Activated T-cell treated with anti-CD3 and anti-CD28 coated beads, Interleukin-2, amount 50 U/mL, for 4 hours (primary cell): ENCODE measurements at regions not wholly inside any gene's neighbourhood (a gene's known extent, or its start where the extent isn't known, plus 50 kb on each side); places are given as distances from the start of the nearest gene placed in this dataset.

Source experiments
- ATAC-seq, 2 donors: fragments of 200-7000 bp; cut with Tn5 transposase; one replicate each; pipeline ENCODE4 v1.10.0; 2021
- DNase-seq: peaks from one replicate; pipeline ENCODE4 v3.0.0-alpha.2; 2020
- H3K27me3 Mint-ChIP-seq: one replicate; pipeline ENCODE4 v1.8.0; 2021; ENCODE audit warnings: low read depth, mixed read lengths
- H3K36me3 Mint-ChIP-seq: one replicate; pipeline ENCODE4 v1.8.0; 2022; ENCODE audit warnings: mixed read lengths; ENCODE audit not compliant: insufficient read depth
- H3K4me1 Mint-ChIP-seq: one replicate; pipeline ENCODE4 v1.8.0; 2021; ENCODE audit warnings: low read depth, mixed read lengths
- H3K4me3 Mint-ChIP-seq: one replicate; pipeline ENCODE4 v1.8.0; 2021; ENCODE audit warnings: mild to moderate bottlenecking, moderate library complexity, mixed read lengths
- H3K9me3 Mint-ChIP-seq: one replicate; pipeline ENCODE4 v1.8.0; 2021; ENCODE audit warnings: mixed read lengths

DNA sequence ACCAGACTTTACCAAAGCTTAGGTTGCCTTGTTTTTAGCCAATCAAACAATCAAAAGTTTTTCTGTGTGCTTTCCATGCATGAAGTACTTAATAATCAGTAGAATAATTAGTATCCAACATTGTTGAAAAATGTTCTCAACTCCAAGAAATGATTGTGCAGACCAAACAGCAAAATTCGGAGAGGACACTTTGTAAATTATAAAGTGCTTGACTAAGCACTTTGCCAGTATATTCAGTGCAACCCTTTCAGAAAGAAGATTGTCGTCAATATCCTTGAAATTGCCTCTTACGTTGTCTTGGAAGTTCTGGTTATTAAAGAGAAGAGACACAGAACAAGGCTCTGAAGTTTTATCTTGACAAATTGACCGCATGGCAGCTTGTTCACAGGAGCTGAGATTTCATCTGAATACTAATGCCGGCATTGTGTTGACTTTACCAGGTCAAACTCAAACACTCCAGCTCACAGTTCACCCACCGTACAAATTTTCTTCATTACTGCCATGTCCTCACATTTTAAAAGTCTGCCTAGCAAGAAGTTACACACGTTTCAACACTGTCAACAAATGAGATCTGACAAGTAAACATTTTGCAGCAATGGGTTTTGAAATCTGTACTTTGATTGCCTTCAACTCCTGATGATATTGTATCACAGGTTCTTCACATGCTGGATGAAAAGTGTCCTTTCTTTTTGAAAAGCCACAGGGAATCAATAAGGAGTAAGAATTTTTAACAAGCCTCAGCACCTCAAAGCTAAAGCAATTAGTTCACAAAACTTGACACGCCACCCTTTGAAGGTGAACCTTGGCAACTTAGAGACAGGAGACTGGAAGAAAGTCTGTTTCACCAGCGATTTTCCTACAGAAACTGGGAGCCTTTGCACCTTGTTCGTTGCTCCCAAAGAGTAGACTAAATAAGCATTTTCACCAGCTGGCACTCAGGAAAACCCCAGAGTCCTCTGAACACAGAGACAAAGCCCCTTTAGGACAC is 150.9 kb downstream of the RFC3 start:
- DNase-seq = no peak
- no peak overlapping the region for H3K4me3 Mint-ChIP-seq
- no peak for ATAC-seq
- H3K36me3 Mint-ChIP-seq = no peaks in the 10 kb centered on the region
- H3K9me3 Mint-ChIP-seq = no peaks in the 10 kb centered on the region
- H3K4me1 Mint-ChIP-seq = no peaks in the 10 kb centered on the region
- no peaks in the 10 kb centered on the region for H3K27me3 Mint-ChIP-seq

DNA sequence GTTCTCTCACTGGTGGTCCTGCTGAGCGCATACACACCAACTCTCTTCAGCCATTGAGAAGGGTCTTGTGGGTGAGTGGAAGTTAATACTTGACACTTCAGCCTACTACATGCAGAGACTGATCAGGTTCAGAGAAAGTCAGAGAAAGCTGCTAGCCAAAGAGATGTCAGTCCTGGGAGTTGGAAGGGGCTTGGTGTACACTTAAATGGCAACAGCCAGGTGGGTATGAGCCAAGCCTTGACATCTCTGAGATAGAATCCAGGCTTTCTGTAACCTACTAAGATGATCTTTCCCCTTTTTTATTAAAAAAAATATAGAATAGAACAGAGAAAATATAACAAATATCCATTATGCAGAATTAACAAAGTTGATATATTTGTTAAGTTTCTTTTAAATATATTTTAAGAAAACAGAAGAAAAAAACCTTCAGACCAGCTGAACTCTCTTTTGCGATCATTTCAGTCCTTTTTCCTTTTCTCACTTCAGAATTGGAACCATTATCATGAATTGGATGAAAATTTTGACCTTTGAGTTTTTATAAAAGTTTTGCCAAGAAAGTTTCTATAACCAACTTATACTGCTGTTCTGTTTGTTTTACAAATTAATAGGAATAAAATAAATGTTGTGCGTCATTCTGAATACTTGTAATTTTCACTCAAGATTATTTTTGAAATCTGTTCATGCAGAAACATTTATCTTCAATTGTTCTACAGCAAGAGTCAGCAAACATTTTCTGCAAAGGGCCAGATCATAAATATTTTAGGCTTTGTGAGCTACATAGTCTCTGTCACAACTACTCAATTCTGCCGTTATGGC is 153.0 kb downstream of the RFC3 start:
- ATAC-seq = no peak
- Mint-ChIP-seq H3K4me1 (no peaks in the 10 kb centered on the region), H3K36me3 (no peaks in the 10 kb centered on the region), H3K27me3 (no peaks in the 10 kb centered on the region), H3K9me3 (no peaks in the 10 kb centered on the region), H3K4me3 (no peak overlapping the region)
- no peak for DNase-seq

DNA sequence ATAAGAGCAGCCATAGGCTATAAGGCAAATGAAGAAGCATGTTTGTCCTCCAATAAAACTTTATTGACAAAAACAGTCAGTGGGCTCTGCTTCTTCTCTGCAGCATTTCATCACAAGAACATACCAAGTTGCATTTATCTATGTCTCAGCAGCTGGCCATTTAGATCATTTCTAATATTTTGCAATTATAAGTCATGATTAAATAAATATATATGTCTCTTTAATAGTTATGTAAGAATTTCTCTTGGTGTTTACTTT is 153.5 kb downstream of the RFC3 start:
- ATAC-seq (no peak), DNase-seq (no peak)
- no peaks in the 10 kb centered on the region for H3K27me3 Mint-ChIP-seq
- H3K4me3 Mint-ChIP-seq = no peak overlapping the region
- no peaks in the 10 kb centered on the region for H3K9me3 Mint-ChIP-seq
- H3K4me1 Mint-ChIP-seq = no peaks in the 10 kb centered on the region
- H3K36me3 Mint-ChIP-seq = no peaks in the 10 kb centered on the region

DNA sequence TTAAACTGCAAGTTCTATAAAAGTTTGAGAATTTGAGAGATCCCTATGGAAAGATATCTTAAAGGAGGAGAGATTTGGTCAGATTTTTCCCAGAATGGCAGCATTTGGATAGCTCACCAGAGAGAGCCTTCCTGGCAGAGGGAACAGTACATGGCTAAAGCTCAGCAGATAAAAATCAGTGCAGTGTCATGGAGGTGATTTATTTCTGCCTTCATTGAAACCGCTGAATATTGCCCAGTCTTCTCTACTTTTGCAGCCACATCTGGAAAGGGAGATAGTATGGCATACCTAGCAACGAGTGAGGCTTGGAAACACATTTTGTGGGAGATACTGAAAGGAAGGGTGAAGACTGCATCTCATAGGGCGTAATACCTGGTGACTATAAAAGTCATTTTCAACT is 155.2 kb downstream of the RFC3 start:
- H3K36me3 Mint-ChIP-seq = no peaks in the 10 kb centered on the region

DNA sequence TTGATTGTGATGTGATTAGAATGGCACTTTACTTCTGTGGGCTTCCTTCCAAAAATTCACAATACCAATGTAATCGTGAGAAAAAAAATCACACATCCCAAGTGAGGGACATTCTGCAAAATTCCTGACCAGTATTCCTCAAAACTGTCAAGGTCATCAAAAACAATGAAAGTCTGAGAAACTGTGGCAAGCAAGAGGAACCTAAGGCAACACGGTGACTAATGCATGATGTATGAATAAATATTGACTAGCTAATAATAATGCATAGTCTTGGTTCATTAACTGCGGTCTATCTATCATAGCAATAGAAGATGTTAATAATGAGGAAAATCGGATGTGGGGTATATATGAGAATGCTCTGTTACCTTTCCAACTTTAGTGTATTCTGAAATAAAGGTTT is 159.0 kb downstream of the RFC3 start:
- Mint-ChIP-seq H3K9me3 (no peaks in the 10 kb centered on the region), H3K4me1 (no peaks in the 10 kb centered on the region), H3K36me3 (no peaks in the 10 kb centered on the region), H3K27me3 (peaks cover 5% of the 10 kb centered on the region), H3K4me3 (no peak overlapping the region)
- ATAC-seq (no peak), DNase-seq (no peak)

More for the DNA sequence above, 155.2 kb downstream of the RFC3 start:
- H3K4me3 Mint-ChIP-seq = no peak overlapping the region
- ATAC-seq (no peak), DNase-seq (no peak)
- no peaks in the 10 kb centered on the region for H3K9me3 Mint-ChIP-seq
- no peaks in the 10 kb centered on the region for H3K4me1 Mint-ChIP-seq
- H3K27me3 Mint-ChIP-seq = no peaks in the 10 kb centered on the region

DNA sequence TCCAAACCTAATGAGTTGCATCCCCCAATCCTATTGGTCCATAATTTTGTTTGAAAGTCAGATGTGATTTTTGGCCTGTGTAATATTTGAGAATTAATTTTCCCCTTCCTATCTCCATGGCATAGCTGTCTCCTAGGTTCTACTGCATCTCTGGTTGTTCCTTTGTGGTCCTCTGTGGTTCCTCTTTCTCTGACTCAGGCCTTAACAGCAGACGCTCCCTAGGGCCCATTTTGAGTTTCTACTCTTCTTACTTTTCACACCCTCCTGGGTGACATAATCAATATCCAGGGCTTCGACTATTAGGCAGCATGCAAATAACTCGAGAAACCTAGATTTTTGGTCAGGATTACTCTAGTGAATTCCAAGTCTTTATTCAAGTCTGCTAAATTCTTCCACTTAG is 160.7 kb downstream of the RFC3 start:
- Mint-ChIP-seq H3K36me3 (no peaks in the 10 kb centered on the region), H3K4me1 (no peaks in the 10 kb centered on the region), H3K4me3 (no peak overlapping the region), H3K9me3 (no peaks in the 10 kb centered on the region), H3K27me3 (peaks cover 5% of the 10 kb centered on the region)
- DNase-seq (no peak), ATAC-seq (no peak)

DNA sequence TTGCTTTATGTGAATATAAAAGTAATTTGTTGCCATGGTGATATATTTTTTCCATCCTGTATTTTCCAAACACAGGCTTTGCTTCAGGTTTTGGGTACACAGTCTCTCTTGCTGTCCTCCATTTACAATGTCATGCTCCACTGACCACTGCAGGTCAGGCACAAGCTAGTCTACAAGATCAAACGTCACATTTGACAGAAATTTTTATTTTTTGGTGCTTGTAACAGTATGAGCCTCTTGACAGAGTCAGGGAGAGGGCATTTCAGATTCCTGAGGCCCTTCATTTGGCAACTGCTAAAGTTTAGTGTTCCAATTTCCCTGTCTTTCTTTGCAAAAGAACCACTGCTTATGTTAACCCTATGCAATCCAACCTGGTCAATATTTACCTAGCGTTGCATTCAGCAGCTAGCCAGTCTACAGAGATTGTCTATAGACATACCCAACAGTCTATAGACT is 175.0 kb downstream of the RFC3 start:
- peaks cover 4% of the 10 kb centered on the region for H3K9me3 Mint-ChIP-seq
- no peak overlapping the region for H3K4me3 Mint-ChIP-seq

DNA sequence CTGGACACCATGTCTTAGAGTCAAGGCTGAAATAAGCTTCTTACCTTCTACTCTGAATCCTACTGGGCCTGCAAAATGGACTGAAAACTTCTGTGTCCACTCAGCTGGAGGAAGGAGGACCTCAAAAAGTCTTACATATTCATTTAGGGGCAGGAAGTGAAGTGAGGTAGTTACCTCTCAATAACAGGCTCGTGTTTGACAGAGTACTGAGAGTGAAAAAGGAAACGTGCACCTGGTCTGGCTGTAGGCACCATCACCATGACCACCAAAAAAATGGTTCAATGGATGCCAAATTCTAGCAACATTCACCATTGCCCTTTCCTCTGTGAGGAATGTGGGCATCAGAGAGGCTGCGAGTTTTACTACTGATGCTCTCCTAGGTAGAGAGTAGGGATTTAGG is 176.2 kb downstream of the RFC3 start:
- no peaks in the 10 kb centered on the region for H3K36me3 Mint-ChIP-seq
- no peak overlapping the region for H3K4me3 Mint-ChIP-seq
- DNase-seq = no peak
- H3K4me1 Mint-ChIP-seq = no peaks in the 10 kb centered on the region
- peaks cover 2% of the 10 kb centered on the region for H3K27me3 Mint-ChIP-seq
- no peak for ATAC-seq
- peaks cover 4% of the 10 kb centered on the region for H3K9me3 Mint-ChIP-seq

More for the DNA sequence above, 175.0 kb downstream of the RFC3 start:
- no peak for DNase-seq
- peaks cover 2% of the 10 kb centered on the region for H3K27me3 Mint-ChIP-seq
- H3K4me1 Mint-ChIP-seq = no peaks in the 10 kb centered on the region
- H3K36me3 Mint-ChIP-seq = no peaks in the 10 kb centered on the region
- no peak for ATAC-seq

DNA sequence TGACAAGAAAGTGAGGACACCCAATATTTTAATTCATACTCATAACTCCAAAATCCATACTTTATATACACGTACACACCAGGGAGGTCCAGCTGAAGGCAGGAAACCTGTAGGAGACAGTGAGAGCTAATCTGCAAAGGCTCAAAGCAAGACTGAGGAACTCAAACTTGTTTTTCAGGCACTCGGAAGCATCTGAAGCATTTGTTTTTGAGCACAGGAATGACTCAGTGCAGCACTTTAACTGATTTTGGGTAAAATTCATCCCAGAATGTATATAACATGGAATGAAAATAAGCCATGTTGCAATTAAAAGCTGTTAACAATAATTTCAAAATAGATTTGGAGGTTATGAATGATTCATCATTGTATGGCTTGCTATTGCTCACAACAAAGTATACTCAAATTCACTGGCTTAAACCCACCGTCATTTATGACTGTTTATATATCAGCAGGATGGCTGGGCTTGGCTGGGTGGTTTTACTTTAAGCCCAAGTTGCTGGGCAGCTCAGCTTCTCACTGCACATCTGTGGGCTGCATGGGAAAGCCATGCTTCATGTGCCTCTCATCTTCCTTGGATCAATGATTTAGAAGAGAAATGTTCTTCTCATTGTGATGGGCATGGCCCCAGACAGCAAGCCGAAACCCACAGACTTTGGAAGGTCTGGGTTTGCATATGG is 177.0 kb downstream of the RFC3 start:
- ATAC-seq = no peak
- Mint-ChIP-seq H3K27me3 (peaks cover 2% of the 10 kb centered on the region), H3K4me3 (no peak overlapping the region), H3K36me3 (no peaks in the 10 kb centered on the region), H3K9me3 (peaks cover 4% of the 10 kb centered on the region), H3K4me1 (no peaks in the 10 kb centered on the region)
- no peak for DNase-seq

DNA sequence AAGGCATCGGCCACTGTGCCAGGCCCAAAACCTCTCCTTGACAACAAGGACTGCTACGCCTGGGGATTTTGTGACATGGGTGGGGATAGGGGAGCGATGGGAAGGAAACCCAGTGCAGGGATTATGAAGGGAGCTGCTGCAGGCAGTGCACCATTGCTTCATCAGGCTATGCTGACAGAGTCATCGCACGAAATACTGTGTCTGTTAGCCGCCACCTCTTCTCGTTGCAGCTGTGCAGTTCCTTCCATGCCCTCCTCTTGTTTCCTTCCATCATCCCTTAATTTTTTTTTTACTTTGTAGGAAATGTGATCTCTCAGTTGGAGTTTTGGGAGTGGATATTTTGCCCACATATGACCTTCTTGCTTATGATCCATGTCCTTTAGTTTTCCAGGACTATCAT is 178.7 kb downstream of the RFC3 start:
- Mint-ChIP-seq H3K4me3 (no peak overlapping the region), H3K36me3 (no peaks in the 10 kb centered on the region), H3K27me3 (peaks cover 2% of the 10 kb centered on the region), H3K4me1 (no peaks in the 10 kb centered on the region), H3K9me3 (peaks cover 4% of the 10 kb centered on the region)
- no peak for ATAC-seq
- DNase-seq = no peak

DNA sequence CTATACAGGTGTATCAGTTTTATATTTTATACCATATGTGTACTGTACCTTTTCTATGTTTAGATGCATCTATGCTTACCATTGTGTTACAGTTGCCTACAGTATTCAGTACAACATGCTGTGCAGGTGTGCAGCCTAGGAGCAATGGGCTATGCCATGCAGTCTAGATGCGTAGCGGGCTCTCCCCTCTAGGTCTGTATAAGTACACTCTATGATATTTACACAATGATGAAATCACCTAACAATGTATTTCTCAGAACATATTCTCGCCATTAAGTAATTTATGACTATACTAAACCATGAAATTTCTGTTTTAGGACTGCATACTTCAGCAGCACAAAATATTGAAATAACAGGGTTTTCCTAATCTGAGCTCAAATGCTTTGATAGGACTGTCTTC is 179.6 kb downstream of the RFC3 start:
- no peaks in the 10 kb centered on the region for H3K36me3 Mint-ChIP-seq
- H3K9me3 Mint-ChIP-seq = peaks cover 4% of the 10 kb centered on the region
- peaks cover 2% of the 10 kb centered on the region for H3K27me3 Mint-ChIP-seq
- H3K4me3 Mint-ChIP-seq = no peak overlapping the region
- no peak for DNase-seq
- ATAC-seq = no peak
- no peaks in the 10 kb centered on the region for H3K4me1 Mint-ChIP-seq

DNA sequence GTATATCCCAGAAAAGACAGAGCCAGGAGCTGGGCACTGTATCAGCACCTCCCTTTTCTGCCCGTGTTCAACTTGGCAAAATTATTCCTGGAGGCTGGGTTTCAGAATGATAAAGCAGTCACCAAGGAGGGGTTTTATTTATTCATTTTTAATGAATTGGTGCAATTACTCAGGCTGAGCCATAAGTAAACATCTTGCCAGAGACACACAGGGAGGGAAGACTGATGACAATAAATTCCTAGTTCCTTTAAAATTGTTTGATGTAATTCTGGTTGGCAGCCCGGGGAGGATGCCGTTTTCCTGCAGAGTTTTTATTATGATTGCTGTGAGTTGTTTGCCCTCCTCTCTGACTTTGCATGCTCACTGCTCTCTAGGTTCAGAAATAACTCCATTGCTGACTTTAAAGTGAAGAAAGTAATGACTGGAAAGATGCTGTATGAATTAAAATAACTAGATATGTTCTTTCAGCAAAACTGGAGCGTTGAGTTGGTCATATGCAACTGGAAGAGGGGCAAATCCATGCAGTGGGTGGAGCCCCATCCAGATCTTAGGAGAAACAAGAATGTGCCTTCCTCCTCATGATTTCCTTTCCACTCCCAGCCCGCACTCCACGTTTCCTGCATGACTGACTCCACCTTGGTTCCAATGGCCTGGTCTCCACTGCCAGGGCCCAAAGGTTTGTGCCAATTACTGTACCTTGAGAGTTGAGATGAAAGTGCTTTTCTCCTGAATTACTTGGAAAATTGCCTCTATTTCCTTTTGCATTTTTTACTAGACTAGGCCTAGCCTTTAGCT is 182.1 kb downstream of the RFC3 start:
- ATAC-seq (no peak), DNase-seq (no peak)
- no peaks in the 10 kb centered on the region for H3K36me3 Mint-ChIP-seq
- H3K4me3 Mint-ChIP-seq = no peak overlapping the region
- no peaks in the 10 kb centered on the region for H3K4me1 Mint-ChIP-seq
- H3K27me3 Mint-ChIP-seq = no peaks in the 10 kb centered on the region
- H3K9me3 Mint-ChIP-seq = no peaks in the 10 kb centered on the region

DNA sequence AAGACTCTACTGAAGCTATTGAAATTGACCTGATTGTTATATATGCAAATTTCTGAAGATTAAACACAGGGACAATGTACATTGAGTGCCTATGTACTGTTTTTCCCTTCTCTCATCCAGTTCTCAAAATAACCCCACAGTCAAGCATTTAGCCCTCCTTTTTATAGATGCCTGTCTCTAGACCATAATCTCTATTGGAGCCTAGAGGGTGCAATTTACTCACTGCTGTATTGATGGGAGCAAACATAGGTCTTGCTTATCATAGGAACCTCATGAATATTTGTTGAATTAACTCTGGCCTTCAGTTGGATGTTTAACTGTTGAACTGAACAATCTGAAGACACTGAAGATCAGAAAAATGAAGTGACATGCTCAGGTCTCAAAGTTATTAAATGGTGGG is 183.0 kb downstream of the RFC3 start:
- Mint-ChIP-seq H3K4me1 (no peaks in the 10 kb centered on the region), H3K36me3 (no peaks in the 10 kb centered on the region), H3K9me3 (no peaks in the 10 kb centered on the region), H3K4me3 (no peak overlapping the region), H3K27me3 (no peaks in the 10 kb centered on the region)
- no peak for ATAC-seq
- DNase-seq = no peak

DNA sequence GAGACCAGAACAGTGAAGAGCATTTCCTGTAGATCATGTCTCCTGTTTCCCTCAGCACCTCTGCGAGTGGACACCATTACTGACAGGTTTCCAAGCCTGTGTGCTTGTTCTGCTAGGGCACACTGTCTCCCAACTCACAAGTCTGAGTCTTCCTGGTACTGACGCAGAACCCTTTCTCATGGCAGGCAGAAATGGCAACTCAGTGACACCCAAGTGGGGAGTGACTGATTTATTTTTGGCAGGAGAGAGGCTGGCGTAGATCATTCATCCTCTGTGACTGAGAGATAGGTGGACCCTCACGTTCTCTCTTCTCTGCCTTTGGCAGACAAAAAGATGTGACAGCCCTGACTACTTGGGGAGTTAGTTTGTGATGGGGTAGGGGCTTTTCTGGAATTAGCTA is 183.4 kb downstream of the RFC3 start:
- no peak for DNase-seq
- Mint-ChIP-seq H3K36me3 (no peaks in the 10 kb centered on the region), H3K4me3 (no peak overlapping the region), H3K9me3 (no peaks in the 10 kb centered on the region), H3K27me3 (no peaks in the 10 kb centered on the region), H3K4me1 (no peaks in the 10 kb centered on the region)
- no peak for ATAC-seq
